NCI-H2107 (cell line): ENCODE measurements at regions not wholly inside any gene's neighbourhood (a gene's known extent, or its start where the extent isn't known, plus 50 kb on each side); places are given as distances from the start of the nearest gene placed in this dataset.
"Not testable (repeated sequence)": the region's sequence is repeated elsewhere in the genome, so short reads cannot be mapped to it uniquely, and the experiment has no call there.

ENCODE experiments used
- DNase-seq: peaks from one replicate; lab custom pipeline; 2025; lab: John Stamatoyannopoulos, UW

- not testable (repeated sequence) for DNase-seq
Observed at GRCh38 chr22:23460517-23461031, 119.5 kb downstream of the IGLL1 start.

GRCh38 chr22:23459645-23460516, 120.2 kb downstream of the IGLL1 start:
- DNase-seq: not testable (repeated sequence)

DNA sequence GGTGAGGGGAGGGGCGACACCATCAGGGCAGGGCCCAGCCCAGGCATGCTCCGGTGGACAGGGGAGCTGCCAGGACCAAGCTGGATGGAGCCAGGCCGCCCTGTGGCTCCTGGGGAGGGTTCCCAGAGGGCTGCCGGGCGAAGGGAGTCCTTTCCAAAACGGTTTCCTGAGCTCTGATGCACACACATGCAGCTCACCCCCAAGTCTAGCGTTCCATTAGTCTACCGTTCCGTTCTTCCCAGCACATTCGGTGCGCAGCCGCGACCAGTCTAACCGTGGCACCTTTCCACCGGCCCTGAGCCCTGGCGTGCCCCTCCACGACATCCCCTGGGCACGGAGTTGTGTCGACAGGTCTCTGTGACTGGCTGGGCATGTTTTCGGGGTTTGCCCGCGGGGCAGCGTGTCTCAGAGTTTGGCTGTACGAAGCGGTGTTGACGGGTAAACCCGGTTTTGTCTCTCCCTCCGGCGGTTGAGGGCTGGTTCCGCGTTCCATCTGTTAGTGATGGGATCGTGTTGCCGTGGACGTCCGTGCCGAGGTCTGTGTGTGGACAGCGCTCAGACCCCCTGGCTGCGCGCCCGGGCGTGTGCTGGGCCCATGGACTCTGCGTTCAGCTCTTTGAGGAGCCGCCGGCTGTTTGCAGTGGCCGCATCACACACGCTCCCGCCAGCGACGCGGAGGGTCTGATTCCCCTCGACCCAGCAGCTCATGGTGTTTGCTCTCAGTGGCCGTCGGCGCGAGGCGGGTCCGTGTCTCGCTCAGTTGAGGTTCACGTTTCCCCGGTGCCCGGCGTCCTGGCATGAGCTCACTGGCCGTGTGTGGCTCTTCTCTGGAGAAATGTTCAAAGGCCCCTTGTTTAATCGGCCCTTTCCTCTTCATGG, 121.2 kb downstream of the IGLL1 start:
- no peak for DNase-seq

GRCh38 chr22:23457380-23457985, 122.6 kb downstream of the IGLL1 start:
- no peak for DNase-seq

- not testable (repeated sequence) for DNase-seq
Observed at GRCh38 chr22:23456666-23457379, 123.3 kb downstream of the IGLL1 start.

DNA sequence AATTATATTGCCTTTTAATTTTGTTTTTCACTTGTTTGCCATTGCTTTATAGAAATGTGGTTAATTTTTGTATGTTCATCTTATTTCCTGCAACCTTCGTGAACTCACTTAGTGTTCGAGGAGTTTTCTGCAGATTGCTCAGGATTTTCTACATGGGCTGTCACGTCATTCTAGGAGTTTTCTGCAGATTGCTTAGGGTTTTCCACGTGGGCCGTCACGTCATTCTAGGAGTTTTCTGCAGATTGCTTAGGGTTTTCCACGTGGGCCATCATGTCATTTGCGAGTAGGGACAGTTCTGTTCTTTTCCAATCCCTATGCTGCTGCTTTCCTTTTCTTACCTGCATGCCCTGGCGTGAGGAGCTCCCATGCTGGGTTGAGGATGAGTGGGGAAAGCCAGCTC, 125.7 kb downstream of the IGLL1 start:
- DNase-seq: not testable (repeated sequence)

DNA sequence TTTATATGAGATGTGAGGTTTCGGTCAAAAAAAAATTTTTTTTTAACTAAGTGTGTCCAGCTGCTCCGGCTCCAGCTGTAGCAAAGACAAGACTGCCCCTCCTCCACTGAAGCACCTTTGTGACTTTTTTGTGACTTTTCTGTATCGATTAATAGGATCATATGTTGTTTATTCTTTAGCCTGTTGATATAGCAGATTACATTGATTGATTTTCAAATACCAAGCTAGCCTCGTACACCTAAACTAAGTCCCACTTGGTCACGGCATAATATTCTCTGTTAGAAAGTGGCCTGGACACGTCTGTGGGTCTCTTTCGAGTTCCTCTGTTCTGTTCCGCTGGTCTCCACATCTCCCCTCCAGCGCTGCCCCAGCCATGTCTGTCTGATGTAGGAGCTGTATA, 126.8 kb downstream of the IGLL1 start:
- no peak for DNase-seq

DNA sequence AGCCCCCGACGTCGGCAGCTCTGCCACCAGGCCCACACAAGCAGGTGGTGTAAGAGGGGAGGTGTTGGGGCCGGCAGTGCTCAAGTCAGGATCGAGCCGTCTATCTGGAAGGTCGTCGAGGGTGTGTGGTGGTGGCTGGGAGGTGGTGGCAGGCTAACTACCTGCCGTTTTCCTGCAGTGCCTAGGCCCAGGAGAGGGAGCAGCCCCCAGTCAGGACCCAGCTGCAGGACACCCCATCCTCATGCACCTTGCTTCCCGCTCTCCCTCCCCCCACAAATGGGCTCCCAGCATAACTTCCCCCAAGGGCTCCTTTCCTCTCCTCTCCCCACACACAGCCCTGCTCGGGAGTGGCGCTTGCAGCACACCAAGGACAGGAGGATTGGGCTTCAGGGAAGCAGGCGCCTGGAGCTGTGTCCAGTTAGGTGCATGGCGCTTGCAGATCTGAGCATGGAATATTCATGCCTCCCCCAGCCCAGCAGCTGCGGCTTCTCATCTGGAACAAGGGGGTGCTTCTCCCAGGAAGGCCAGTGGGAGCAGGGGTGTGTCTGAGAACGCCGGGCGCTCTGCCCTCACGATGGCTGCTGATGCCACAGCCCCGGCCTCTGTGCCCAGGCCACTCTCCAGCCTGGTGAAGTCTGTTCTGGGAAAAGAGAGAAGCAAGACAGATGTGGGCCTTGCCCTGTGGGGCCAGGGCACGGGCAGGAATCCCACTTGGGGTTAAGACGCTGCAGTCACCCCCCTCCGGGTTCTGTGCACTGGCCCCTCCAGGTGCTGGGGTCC, 127.7 kb downstream of the IGLL1 start:
- DNase-seq: no peak

- DNase-seq: not testable (repeated sequence)
Observed at GRCh38 chr22:23451452-23452230, 128.4 kb downstream of the IGLL1 start.

DNA sequence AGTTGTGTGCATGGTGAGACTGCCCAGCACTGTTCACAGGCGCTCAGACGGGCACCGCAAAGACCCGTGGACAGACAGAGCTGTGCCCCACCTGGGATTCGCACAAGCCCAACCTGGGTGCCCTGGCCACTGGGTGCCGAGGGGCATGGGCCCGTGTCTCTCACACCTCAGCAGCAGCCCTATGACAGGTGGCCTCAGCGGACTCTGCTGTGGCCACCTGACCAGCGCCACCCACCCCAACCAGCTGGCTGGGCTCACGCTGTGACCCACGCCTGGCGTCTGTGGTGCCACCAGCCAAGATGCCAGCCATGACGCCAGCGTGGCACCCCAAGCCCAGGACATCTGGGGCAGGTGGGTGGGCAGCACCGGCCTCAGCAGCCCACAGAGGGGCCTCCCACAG, 129.3 kb downstream of the IGLL1 start:
- DNase-seq: not testable (repeated sequence)

DNA sequence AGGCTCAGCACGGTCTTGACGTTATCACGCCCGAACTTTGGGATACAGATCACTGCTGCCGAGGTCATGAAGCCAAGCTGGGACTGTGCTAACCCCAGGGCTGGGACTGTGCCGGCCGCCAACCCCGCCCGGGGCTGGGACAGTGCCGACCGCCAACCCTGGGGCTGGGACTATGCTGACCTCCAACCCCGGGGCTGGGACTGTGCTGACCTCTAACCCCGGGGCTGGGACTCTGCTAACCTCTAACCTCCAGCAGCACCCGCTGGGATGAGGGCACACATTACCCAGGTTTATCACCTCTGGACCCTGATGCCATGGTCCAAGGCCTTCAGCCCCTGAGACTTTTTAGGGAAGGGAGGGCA, 129.7 kb downstream of the IGLL1 start:
- no peak for DNase-seq

GRCh38 chr22:23449748-23450433, 130.2 kb downstream of the IGLL1 start:
- DNase-seq: not testable (repeated sequence)

GRCh38 chr22:23448499-23449288, 131.4 kb downstream of the IGLL1 start:
- not testable (repeated sequence) for DNase-seq

DNA sequence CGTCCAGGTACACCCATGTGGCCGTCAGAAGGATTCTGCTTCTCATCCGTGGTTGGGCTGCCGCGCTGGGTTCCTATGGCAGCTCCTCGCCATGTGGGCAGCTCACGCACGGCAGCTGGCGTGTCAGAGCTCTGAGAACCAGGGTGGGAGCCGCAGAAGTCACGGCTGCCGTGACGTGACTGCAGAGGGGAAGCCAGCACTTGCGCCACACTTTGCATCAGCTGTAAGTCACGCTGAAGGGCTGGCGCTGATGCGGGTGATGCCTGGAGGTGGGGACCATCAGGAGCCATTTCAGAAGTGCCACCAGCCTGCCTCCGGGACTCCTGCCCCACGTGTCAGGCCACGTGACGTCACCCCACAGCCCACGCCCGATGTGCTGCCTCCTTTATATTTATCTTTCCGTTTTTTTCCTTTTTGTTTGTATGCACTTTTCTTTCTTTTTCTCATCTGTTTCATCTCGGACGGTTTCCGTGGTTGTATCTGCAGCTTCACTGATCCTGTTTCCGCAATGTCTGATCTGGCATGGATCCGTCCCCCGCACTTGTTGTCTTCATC, 133.2 kb downstream of the IGLL1 start:
- no peak for DNase-seq

- DNase-seq: not testable (repeated sequence)
Observed at GRCh38 chr22:23446194-23446593, 133.9 kb downstream of the IGLL1 start.

DNA sequence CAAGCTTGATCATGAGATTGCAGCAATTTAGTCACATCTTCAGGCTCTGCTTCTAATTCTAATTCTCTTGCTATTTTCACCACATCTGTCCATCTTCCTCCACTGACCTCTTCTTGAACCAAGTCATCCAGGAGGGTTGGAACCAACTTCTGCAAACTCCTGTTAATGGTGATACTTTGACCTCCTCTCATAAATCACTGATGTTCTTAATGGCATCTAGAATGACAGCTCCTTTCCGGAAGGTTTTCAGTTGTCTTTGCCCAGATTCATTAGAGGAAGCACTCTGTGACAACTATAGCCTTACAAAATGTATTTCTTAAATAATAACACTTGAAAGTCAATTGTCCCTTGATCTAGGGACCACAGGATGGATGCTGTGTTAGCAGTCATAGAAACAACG, 136.2 kb downstream of the IGLL1 start:
- not testable (repeated sequence) for DNase-seq

GRCh38 chr22:23439581-23439980, 140.5 kb downstream of the IGLL1 start:
- not testable (repeated sequence) for DNase-seq

- no peak for DNase-seq
Observed at GRCh38 chr22:23438216-23438615, 141.9 kb downstream of the IGLL1 start.
